OCI-LY3 (cell line): ENCODE measurements at regions not wholly inside any gene's neighbourhood (a gene's known extent, or its start where the extent isn't known, plus 50 kb on each side); places are given as distances from the start of the nearest gene placed in this dataset.

ENCODE experiments used
- H2AFZ ChIP-seq: fragments of 200-600, 300-600 bp; shearing (Covaris generic); 2 replicates; pipeline ENCODE4 v1.6.0; 2014; ENCODE audit warnings: antibody characterized with exemption, low read depth, low read length
- H3K27ac ChIP-seq: fragments of 200-600, 300-600 bp; sonication (generic); 2 replicates; pipeline ENCODE4 v1.5.1; 2014; ENCODE audit warnings: mild to moderate bottlenecking, low read length, moderate library complexity, mixed read lengths
- H3K27me3 ChIP-seq: fragments of 200-600, 300-600 bp; sonication (generic); 2 replicates; pipeline ENCODE4 v1.6.1; 2014; ENCODE audit warnings: low read depth, low read length, mixed read lengths
- H3K36me3 ChIP-seq: fragments of 200-600, 300-600 bp; sonication (generic); replicated peaks from 2 replicates; pipeline ENCODE3; 2014; ENCODE audit warnings: low read depth, low read length, mixed read lengths
- H3K4me1 ChIP-seq: fragments of 300-600, 200-600 bp; sonication (generic); 2 replicates; pipeline ENCODE4 v1.6.1; 2014; ENCODE audit warnings: low read length, mixed read lengths
- H3K4me2 ChIP-seq: fragments of 200-600, 300-600 bp; sonication (generic); 2 replicates; pipeline ENCODE4 v1.6.1; 2014; ENCODE audit warnings: low read length, mixed read lengths
- H3K4me3 ChIP-seq: fragments of 300-600, 200-600 bp; sonication (generic); 2 replicates; pipeline ENCODE4 v1.5.1; 2014; ENCODE audit warnings: antibody characterized with exemption, mild to moderate bottlenecking, low read length, moderate library complexity
- H3K79me2 ChIP-seq: fragments of 300-600, 200-600 bp; shearing (Covaris generic); 2 replicates; pipeline ENCODE4 v1.6.1; 2014; ENCODE audit warnings: mild to moderate bottlenecking, low read length, mixed read lengths
- H3K9ac ChIP-seq: fragments of 300-600, 200-600 bp; shearing (Covaris generic); 2 replicates; pipeline ENCODE4 v1.6.0; 2014; ENCODE audit warnings: mild to moderate bottlenecking, low read length, moderate library complexity
- H3K9me3 ChIP-seq: fragments of 200-600, 300-600 bp; shearing (Covaris generic); 2 replicates; pipeline ENCODE4 v1.6.1; 2014; ENCODE audit warnings: low read length, mixed read lengths; ENCODE audit not compliant: insufficient read depth
- H4K20me1 ChIP-seq: fragments of 200-600, 300-600 bp; sonication (generic); 2 replicates; pipeline ENCODE4 v1.6.1; 2016; ENCODE audit warnings: low read length, mixed read lengths; ENCODE audit not compliant: insufficient read depth
- CTCF ChIP-seq: fragments of 200-600, 300-600 bp; sonication (generic); IDR thresholded peaks from 2 replicates; pipeline ENCODE4 v1.5.1; 2014; ENCODE audit warnings: antibody characterized with exemption, low read length, low read depth
- EZH2phosphoT487 ChIP-seq: fragments of 200-600 bp; shearing (Covaris generic); IDR thresholded peaks from 2 replicates; pipeline ENCODE4 v1.6.1; 2018; ENCODE audit warnings: antibody characterized with exemption, mixed run types, low read depth

GRCh38 chr12:102681747-102682146 is 201.4 kb upstream of the IGF1 start:
- Histone ChIP-seq H3K27me3 (no peaks in the 10 kb centered on the region; the same call in 1 of the 2 replicates), H3K9me3 (no peaks in the 10 kb centered on the region), H3K9ac (no peak overlapping the region), H3K79me2 (no peaks in the 10 kb centered on the region), H2AFZ (no peak overlapping the region), H3K4me1 (no peaks in the 10 kb centered on the region), H3K36me3 (no peaks in the 10 kb centered on the region), H3K27ac (no peak overlapping the region), H3K4me3 (no peak overlapping the region), H3K4me2 (no peak overlapping the region), H4K20me1 (no peaks in the 10 kb centered on the region)
- no peak for TF ChIP-seq CTCF
- no peak for TF ChIP-seq EZH2phosphoT487

- H3K9ac ChIP-seq: no peak overlapping the region
- H3K27ac ChIP-seq: no peak overlapping the region
- H3K4me1 ChIP-seq: no peaks in the 10 kb centered on the region
Observed at GRCh38 chr12:102681309-102681708, 200.9 kb upstream of the IGF1 start.

GRCh38 chr12:102680304-102680703 is 199.9 kb upstream of the IGF1 start:
- Histone ChIP-seq H3K27me3 (no peaks in the 10 kb centered on the region; the same call in 1 of the 2 replicates), H3K27ac (no peak overlapping the region), H3K4me1 (no peaks in the 10 kb centered on the region), H3K79me2 (no peaks in the 10 kb centered on the region), H4K20me1 (no peaks in the 10 kb centered on the region), H3K4me3 (no peak overlapping the region), H3K9ac (no peak overlapping the region), H3K36me3 (no peaks in the 10 kb centered on the region), H3K9me3 (no peaks in the 10 kb centered on the region), H2AFZ (no peak overlapping the region), H3K4me2 (0 out of 2 replicates have a peak overlapping the region, but pooled peaks have one; percentile 11)
- TF ChIP-seq EZH2phosphoT487 (no peak), CTCF (no peak)

More at GRCh38 chr12:102681309-102681708, 200.9 kb upstream of the IGF1 start:
- no peaks in the 10 kb centered on the region for H4K20me1 ChIP-seq
- H2AFZ ChIP-seq: no peak overlapping the region
- H3K36me3 ChIP-seq: no peaks in the 10 kb centered on the region
- no peak for TF ChIP-seq EZH2phosphoT487
- TF ChIP-seq CTCF: no peak
- H3K4me2 ChIP-seq: no peak overlapping the region
- no peak overlapping the region for H3K4me3 ChIP-seq
- no peaks in the 10 kb centered on the region; the same call in 1 of the 2 replicates for H3K27me3 ChIP-seq
- H3K79me2 ChIP-seq: no peaks in the 10 kb centered on the region
- H3K9me3 ChIP-seq: no peaks in the 10 kb centered on the region

GRCh38 chr12:102676812-102677211 is 196.4 kb upstream of the IGF1 start:
- Histone ChIP-seq H3K9ac (no peak overlapping the region), H3K36me3 (no peaks in the 10 kb centered on the region), H3K4me3 (no peak overlapping the region), H3K4me1 (no peaks in the 10 kb centered on the region), H2AFZ (no peak overlapping the region), H3K79me2 (no peaks in the 10 kb centered on the region), H3K4me2 (no peak overlapping the region), H3K27me3 (no peaks in the 10 kb centered on the region), H3K9me3 (peaks cover 9% of the 10 kb centered on the region), H3K27ac (no peak overlapping the region), H4K20me1 (no peaks in the 10 kb centered on the region)
- no peak for TF ChIP-seq EZH2phosphoT487
- TF ChIP-seq CTCF: no peak
